ENCODE measurements at regions not wholly inside any gene's neighbourhood (a gene's known extent, or its start where the extent isn't known, plus 50 kb on each side); places are given as distances from the start of the nearest gene placed in this dataset.

- no peaks in the 10 kb centered on the region for H3K4me1 ChIP-seq
- H3K27me3 ChIP-seq, result no peaks in the 10 kb centered on the region
- no peak overlapping the region for H3K27ac ChIP-seq
- no peaks in the 10 kb centered on the region for H3K36me3 ChIP-seq
- in situ Hi-C loops (cut with MboI; ENCODE audit: low sequenced_read_pairs in 4 of 4), result no loop called here
- no peaks in the 10 kb centered on the region for H3K9me3 ChIP-seq
- DNase-seq (no peak), ATAC-seq (no peak)
- no peak overlapping the region for H3K4me3 ChIP-seq
- no peak for TF ChIP-seq CTCF (IDR thresholded peaks at IDR 0.05 in 4 of 5, conservative IDR thresholded peaks at IDR 0.05 in 1 of 5)
- TF ChIP-seq POLR2A (IDR thresholded peaks at IDR 0.05), result no peak
- intact Hi-C loops (cut with DNase I; ENCODE audit: low total_unique reads), result no loop called here
These were observed 346.2 kb downstream of the IGSF11 start for GRCh38 chr3:118688396-118688884.

GRCh38 chr3:118692416-118692815, 342.2 kb downstream of the IGSF11 start:
- ATAC-seq, result no peak
- TF ChIP-seq POLR2A (IDR thresholded peaks at IDR 0.05) (no peak), CTCF (IDR thresholded peaks at IDR 0.05 in 4 of 5, conservative IDR thresholded peaks at IDR 0.05 in 1 of 5) (no peak)
- no peak for DNase-seq

GRCh38 chr3:118705487-118706219, 329.0 kb downstream of the IGSF11 start:
- Histone ChIP-seq H3K27me3 (no peaks in the 10 kb centered on the region), H3K4me3 (no peak overlapping the region), H3K36me3 (no peaks in the 10 kb centered on the region), H3K27ac (no peak overlapping the region), H3K4me1 (no peaks in the 10 kb centered on the region), H3K9me3 (no peaks in the 10 kb centered on the region)
- in situ Hi-C loops (cut with MboI; ENCODE audit: low sequenced_read_pairs in 4 of 4) (no loop called here), intact Hi-C loops (cut with DNase I; ENCODE audit: low total_unique reads) (no loop called here)
- no peak for ATAC-seq
- no peak for DNase-seq
- no peak for TF ChIP-seq POLR2A (IDR thresholded peaks at IDR 0.05)
- no peak for TF ChIP-seq CTCF (IDR thresholded peaks at IDR 0.05 in 4 of 5, conservative IDR thresholded peaks at IDR 0.05 in 1 of 5)

More at GRCh38 chr3:118692416-118692815, 342.2 kb downstream of the IGSF11 start:
- intact Hi-C loops (cut with DNase I; ENCODE audit: low total_unique reads) (no loop called here), in situ Hi-C loops (cut with MboI; ENCODE audit: low sequenced_read_pairs in 4 of 4) (no loop called here)
- no peaks in the 10 kb centered on the region for H3K36me3 ChIP-seq
- H3K27me3 ChIP-seq, result no peaks in the 10 kb centered on the region
- no peak overlapping the region for H3K27ac ChIP-seq
- no peak overlapping the region for H3K4me3 ChIP-seq
- no peaks in the 10 kb centered on the region for H3K9me3 ChIP-seq
- no peaks in the 10 kb centered on the region for H3K4me1 ChIP-seq

- no peak for DNase-seq
- no peaks in the 10 kb centered on the region for H3K36me3 ChIP-seq
- no peak for TF ChIP-seq POLR2A (IDR thresholded peaks at IDR 0.05)
- in situ Hi-C loops (cut with MboI; ENCODE audit: low sequenced_read_pairs in 4 of 4) (no loop called here), intact Hi-C loops (cut with DNase I; ENCODE audit: low total_unique reads) (no loop called here)
- H3K4me3 ChIP-seq, result no peak overlapping the region
- H3K27me3 ChIP-seq, result no peaks in the 10 kb centered on the region
- no peak for ATAC-seq
- H3K27ac ChIP-seq, result no peak overlapping the region
- no peaks in the 10 kb centered on the region for H3K4me1 ChIP-seq
- H3K9me3 ChIP-seq, result no peaks in the 10 kb centered on the region
These were observed 326.7 kb downstream of the IGSF11 start for GRCh38 chr3:118707991-118708390.

- DNase-seq, result no peak
- intact Hi-C loops (cut with DNase I; ENCODE audit: low total_unique reads), result no loop called here
- Histone ChIP-seq H3K9me3 (no peaks in the 10 kb centered on the region), H3K36me3 (no peaks in the 10 kb centered on the region), H3K27ac (no peak overlapping the region), H3K27me3 (no peaks in the 10 kb centered on the region), H3K4me1 (no peaks in the 10 kb centered on the region), H3K4me3 (no peak overlapping the region)
- in situ Hi-C loops (cut with MboI; ENCODE audit: low sequenced_read_pairs in 4 of 4), result no loop called here
- no peak for ATAC-seq
- TF ChIP-seq POLR2A (IDR thresholded peaks at IDR 0.05) (no peak), CTCF (IDR thresholded peaks at IDR 0.05 in 4 of 5, conservative IDR thresholded peaks at IDR 0.05 in 1 of 5) (no peak)
These were observed 324.1 kb downstream of the IGSF11 start for GRCh38 chr3:118710532-118710931.

All from gastrocnemius medialis (tissue), 4 donors.